ENCODE measurements at regions not wholly inside any gene's neighbourhood (a gene's known extent, or its start where the extent isn't known, plus 50 kb on each side); places are given as distances from the start of the nearest gene placed in this dataset.

- DNase-seq: no peak
Observed at GRCh38 chr6:93471281-93471680, 51.9 kb upstream of the EPHA7 start.
